ENCODE measurements at regions not wholly inside any gene's neighbourhood (a gene's known extent, or its start where the extent isn't known, plus 50 kb on each side); places are given as distances from the start of the nearest gene placed in this dataset.

DNA sequence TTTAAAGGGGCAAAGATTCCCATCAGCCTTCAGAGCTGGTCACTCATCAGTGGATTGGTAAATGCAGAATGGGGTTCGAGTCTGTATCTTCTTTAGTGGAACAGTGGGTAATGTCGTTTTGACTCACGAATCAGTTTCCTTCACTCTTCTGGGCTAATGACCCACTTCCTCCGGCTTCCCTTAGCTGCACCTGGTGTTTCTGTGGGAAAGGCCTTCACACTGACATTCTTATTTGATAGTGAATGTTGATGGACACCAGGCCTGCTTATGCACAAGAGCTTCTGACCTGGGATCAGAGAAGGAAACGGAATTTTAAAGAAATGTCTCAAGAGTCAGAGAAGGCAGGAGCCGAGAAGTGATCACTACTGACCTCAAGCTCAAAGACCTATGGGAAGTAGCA is 272.0 kb upstream of the SULF2 start:
- TF ChIP-seq, protein P1, sequence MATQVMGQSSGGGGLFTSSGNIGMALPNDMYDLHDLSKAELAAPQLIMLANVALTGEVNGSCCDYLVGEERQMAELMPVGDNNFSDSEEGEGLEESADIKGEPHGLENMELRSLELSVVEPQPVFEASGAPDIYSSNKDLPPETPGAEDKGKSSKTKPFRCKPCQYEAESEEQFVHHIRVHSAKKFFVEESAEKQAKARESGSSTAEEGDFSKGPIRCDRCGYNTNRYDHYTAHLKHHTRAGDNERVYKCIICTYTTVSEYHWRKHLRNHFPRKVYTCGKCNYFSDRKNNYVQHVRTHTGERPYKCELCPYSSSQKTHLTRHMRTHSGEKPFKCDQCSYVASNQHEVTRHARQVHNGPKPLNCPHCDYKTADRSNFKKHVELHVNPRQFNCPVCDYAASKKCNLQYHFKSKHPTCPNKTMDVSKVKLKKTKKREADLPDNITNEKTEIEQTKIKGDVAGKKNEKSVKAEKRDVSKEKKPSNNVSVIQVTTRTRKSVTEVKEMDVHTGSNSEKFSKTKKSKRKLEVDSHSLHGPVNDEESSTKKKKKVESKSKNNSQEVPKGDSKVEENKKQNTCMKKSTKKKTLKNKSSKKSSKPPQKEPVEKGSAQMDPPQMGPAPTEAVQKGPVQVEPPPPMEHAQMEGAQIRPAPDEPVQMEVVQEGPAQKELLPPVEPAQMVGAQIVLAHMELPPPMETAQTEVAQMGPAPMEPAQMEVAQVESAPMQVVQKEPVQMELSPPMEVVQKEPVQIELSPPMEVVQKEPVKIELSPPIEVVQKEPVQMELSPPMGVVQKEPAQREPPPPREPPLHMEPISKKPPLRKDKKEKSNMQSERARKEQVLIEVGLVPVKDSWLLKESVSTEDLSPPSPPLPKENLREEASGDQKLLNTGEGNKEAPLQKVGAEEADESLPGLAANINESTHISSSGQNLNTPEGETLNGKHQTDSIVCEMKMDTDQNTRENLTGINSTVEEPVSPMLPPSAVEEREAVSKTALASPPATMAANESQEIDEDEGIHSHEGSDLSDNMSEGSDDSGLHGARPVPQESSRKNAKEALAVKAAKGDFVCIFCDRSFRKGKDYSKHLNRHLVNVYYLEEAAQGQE (IDR thresholded peaks at IDR 0.05; ENCODE audit: low read depth, low read length) = no peak
- TF ChIP-seq MEF2A (IDR thresholded peaks at IDR 0.05; ENCODE audit: insufficient read depth, low read depth, low read length) = no peak
